Liver (tissue), 3 donors: ENCODE measurements at regions not wholly inside any gene's neighbourhood (a gene's known extent, or its start where the extent isn't known, plus 50 kb on each side); places are given as distances from the start of the nearest gene placed in this dataset.

Source experiments
- CTCF ChIP-seq: fragments of 150-350 bp; IDR thresholded peaks from 2 replicates; pipeline ENCODE4 v1.5.1; 2017; ENCODE audit warnings: improper control_type of control experiment, low read depth, low read length; ENCODE audit not compliant: missing input control
- EGR1 ChIP-seq, 2 donors: IDR thresholded peaks; 2 replicates each; pipeline ENCODE4 v1.6.1; 2016 to 2018; ENCODE audit warnings: antibody characterized with exemption in 2 of 2, low read depth in 2 of 2
- GABPA ChIP-seq, 2 donors: IDR thresholded peaks in 1 of 2; conservative IDR thresholded peaks in 1 of 2; 2 replicates each; pipeline ENCODE4 v1.6.1; 2016; ENCODE audit warnings: antibody characterized with exemption in 2 of 2, mild to moderate bottlenecking in 1 of 2, moderate library complexity in 1 of 2
- JUND ChIP-seq, 2 donors: IDR thresholded peaks; 2 replicates each; pipeline ENCODE4 v1.6.1; 2016; ENCODE audit warnings: antibody characterized with exemption in 2 of 2
- RAD21 ChIP-seq, 2 donors: IDR thresholded peaks; 2 replicates each; pipeline ENCODE4 v1.6.1; 2016; ENCODE audit warnings: antibody characterized with exemption in 2 of 2, mild to moderate bottlenecking in 2 of 2
- REST ChIP-seq: IDR thresholded peaks from 2 replicates; pipeline ENCODE4 v1.6.1; 2016; ENCODE audit warnings: antibody characterized with exemption, mild to moderate bottlenecking
- RXRA ChIP-seq, 2 donors: IDR thresholded peaks; 2 replicates each; pipeline ENCODE4 v1.6.1; 2017 to 2018; ENCODE audit warnings: antibody characterized with exemption in 2 of 2, mild to moderate bottlenecking in 1 of 2
- SP1 ChIP-seq: IDR thresholded peaks from 2 replicates; pipeline ENCODE4 v1.6.1; 2018; ENCODE audit warnings: antibody characterized with exemption, mild to moderate bottlenecking
- YY1 ChIP-seq: IDR thresholded peaks from 2 replicates; pipeline ENCODE4 v1.6.1; 2016; ENCODE audit warnings: antibody characterized with exemption, mild to moderate bottlenecking
- ZBTB33 ChIP-seq: IDR thresholded peaks from 2 replicates; pipeline ENCODE4 v1.6.1; 2016; ENCODE audit warnings: antibody characterized with exemption
- donor health status: healthy.
- donor health status: healthy.

- TF ChIP-seq RAD21 (IDR thresholded peaks at IDR 0.05) (no peak), YY1 (no peak), REST (no peak), EGR1 (IDR thresholded peaks at IDR 0.05; ENCODE audit: low read depth in 2 of 2) (no peak), CTCF (no peak), RXRA (IDR thresholded peaks at IDR 0.05) (no peak), ZBTB33 (no peak), GABPA (IDR thresholded peaks at IDR 0.05 in 1 of 2, conservative IDR thresholded peaks at IDR 0.05 in 1 of 2) (no peak), JUND (IDR thresholded peaks at IDR 0.05) (no peak), SP1 (no peak)
These were observed 97.3 kb upstream of the HMCN1 start for GRCh38 chr1:185636848-185637247.
